ENCODE measurements at regions not wholly inside any gene's neighbourhood (a gene's known extent, or its start where the extent isn't known, plus 50 kb on each side); places are given as distances from the start of the nearest gene placed in this dataset.

DNA sequence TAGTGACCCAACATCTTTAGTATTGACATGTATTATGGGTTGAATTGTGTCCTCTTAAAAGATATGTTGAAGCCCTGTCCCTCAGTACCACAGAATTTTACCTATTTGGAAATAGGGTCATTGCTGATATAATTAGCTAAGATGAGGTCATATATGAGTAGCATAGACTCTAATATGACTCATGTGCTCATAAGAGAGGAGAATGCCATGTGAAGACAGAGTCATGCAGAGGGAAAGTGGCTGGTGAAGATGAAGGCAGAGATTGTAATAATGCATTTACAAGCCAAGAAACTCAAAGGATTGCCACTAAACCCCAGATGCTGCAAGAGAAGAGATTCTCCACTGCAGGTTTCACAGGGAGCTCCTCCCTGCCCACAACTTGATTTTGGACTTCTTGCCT, 496.4 kb downstream of the KIF20B start:
- Histone ChIP-seq H3K9me3 (no peaks in the 10 kb centered on the region), H3K4me1 (no peaks in the 10 kb centered on the region), H3K36me3 (no peaks in the 10 kb centered on the region), H3K27me3 (no peaks in the 10 kb centered on the region), H3K4me3 (no peak overlapping the region), H3K27ac (no peak overlapping the region)
- intact Hi-C loops (cut with DNase I; ENCODE audit: low total_unique reads) = no loop called here
- TF ChIP-seq, protein P1, sequence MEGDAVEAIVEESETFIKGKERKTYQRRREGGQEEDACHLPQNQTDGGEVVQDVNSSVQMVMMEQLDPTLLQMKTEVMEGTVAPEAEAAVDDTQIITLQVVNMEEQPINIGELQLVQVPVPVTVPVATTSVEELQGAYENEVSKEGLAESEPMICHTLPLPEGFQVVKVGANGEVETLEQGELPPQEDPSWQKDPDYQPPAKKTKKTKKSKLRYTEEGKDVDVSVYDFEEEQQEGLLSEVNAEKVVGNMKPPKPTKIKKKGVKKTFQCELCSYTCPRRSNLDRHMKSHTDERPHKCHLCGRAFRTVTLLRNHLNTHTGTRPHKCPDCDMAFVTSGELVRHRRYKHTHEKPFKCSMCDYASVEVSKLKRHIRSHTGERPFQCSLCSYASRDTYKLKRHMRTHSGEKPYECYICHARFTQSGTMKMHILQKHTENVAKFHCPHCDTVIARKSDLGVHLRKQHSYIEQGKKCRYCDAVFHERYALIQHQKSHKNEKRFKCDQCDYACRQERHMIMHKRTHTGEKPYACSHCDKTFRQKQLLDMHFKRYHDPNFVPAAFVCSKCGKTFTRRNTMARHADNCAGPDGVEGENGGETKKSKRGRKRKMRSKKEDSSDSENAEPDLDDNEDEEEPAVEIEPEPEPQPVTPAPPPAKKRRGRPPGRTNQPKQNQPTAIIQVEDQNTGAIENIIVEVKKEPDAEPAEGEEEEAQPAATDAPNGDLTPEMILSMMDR (IDR thresholded peaks at IDR 0.05) = no peak
- TF ChIP-seq POLR2AphosphoS5 (IDR thresholded peaks at IDR 0.05) (no peak), POLR2A (IDR thresholded peaks at IDR 0.05) (no peak), EP300 (IDR thresholded peaks at IDR 0.05) (no peak)
- no peak for DNase-seq

DNA sequence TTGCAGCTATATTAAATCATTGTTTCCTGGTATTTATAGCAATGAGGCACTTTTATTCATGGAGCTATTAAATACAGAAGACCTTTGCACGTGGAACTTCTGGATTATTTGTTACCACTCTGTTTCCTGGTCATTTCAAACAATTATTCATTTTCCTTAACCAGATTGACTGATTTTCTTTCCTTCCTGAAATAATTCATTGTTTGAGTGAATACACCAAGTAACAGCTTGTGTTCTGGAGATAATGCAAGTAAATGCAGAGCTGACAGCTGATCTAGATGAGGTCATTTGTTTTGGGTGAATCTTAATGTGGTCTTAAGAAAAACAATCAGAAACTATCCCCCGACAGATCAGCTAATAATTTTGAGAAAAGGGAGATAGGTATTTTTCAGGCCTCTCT, 497.7 kb downstream of the KIF20B start:
- Histone ChIP-seq H3K27ac (no peak overlapping the region), H3K27me3 (no peaks in the 10 kb centered on the region), H3K4me1 (no peaks in the 10 kb centered on the region), H3K4me3 (no peak overlapping the region), H3K36me3 (no peaks in the 10 kb centered on the region), H3K9me3 (no peaks in the 10 kb centered on the region)
- TF ChIP-seq EP300 (IDR thresholded peaks at IDR 0.05) (no peak), POLR2AphosphoS5 (IDR thresholded peaks at IDR 0.05) (no peak), POLR2A (IDR thresholded peaks at IDR 0.05) (no peak)
- TF ChIP-seq, protein P1 (IDR thresholded peaks at IDR 0.05) = no peak
- no peak for DNase-seq
- intact Hi-C loops (cut with DNase I; ENCODE audit: low total_unique reads) = no loop called here
- 35 to 50% (median 46%) methylated on average over 2 of the region's 2 CpGs for WGBS, 5 donors

DNA sequence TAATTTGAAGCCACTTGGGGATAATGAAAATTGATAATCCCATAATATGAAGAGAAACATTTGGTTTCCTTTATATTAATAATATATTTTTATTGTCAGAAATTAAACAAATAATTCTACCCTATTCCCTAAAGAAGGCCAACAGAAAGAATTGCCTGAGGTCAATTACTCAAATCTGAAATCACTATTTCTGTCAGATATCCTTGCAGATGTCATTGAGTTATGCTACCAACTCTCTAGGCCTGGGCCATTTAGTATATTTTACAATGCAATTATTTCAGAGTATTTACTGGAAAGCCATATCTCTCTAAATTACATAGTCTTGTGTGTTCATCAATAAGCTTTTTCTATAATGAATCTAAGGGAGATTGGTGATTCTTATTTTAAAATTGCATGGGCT, 498.1 kb downstream of the KIF20B start:
- DNase-seq = no peak
- Histone ChIP-seq H3K36me3 (no peaks in the 10 kb centered on the region), H3K9me3 (no peaks in the 10 kb centered on the region), H3K27me3 (no peaks in the 10 kb centered on the region), H3K4me3 (no peak overlapping the region), H3K4me1 (no peaks in the 10 kb centered on the region), H3K27ac (no peak overlapping the region)
- intact Hi-C loops (cut with DNase I; ENCODE audit: low total_unique reads) = no loop called here
- TF ChIP-seq, protein P1 (IDR thresholded peaks at IDR 0.05) = no peak
- TF ChIP-seq POLR2AphosphoS5 (IDR thresholded peaks at IDR 0.05) (no peak), EP300 (IDR thresholded peaks at IDR 0.05) (no peak), POLR2A (IDR thresholded peaks at IDR 0.05) (no peak)

DNA sequence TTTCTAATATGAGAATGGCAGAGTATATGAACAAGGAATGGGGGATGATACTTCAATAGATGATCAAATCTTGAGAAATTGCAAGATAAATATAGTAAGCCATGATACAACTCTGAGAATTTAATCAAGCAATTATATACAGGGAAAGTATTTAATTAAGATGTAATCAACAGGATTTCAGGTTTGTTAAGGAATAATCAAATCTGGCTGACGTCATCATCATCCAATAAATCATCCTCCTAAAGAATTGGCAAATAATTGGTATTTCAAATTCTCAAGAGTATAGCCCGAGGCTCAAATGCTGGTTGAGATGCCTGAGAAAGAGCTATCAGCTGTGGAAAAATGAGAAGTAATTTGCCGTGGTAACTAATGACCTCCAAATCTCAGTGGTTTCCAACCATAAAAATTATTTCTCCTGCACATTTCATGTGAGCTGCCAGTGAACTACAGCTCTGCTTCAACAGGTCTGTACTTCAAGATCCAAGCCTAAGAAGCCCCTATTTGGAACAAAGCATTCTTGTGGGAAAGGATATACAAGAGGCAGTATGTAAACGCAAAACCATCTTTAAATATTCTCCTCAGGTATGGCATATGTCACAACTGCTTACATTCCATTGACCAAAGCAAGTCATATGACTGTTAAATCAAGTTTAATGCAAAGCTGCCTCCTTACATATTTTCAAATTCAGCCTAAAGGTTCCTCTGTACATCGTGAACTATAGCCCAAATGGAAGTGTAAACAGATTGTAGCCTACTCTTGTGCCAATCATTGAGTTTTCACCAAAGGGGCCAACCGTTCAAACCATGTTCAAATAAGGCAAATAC, 503.0 kb downstream of the KIF20B start:
- intact Hi-C loops (cut with DNase I; ENCODE audit: low total_unique reads) = no loop called here
- Histone ChIP-seq H3K36me3 (no peaks in the 10 kb centered on the region), H3K9me3 (no peaks in the 10 kb centered on the region), H3K27ac (no peak overlapping the region), H3K27me3 (no peaks in the 10 kb centered on the region), H3K4me3 (no peak overlapping the region), H3K4me1 (no peaks in the 10 kb centered on the region)
- DNase-seq = no peak
- WGBS, 5 donors = 61 to 77% (median 70%) methylated on average over 6 of the region's 6 CpGs
- no peak for TF ChIP-seq POLR2A (IDR thresholded peaks at IDR 0.05)

DNA sequence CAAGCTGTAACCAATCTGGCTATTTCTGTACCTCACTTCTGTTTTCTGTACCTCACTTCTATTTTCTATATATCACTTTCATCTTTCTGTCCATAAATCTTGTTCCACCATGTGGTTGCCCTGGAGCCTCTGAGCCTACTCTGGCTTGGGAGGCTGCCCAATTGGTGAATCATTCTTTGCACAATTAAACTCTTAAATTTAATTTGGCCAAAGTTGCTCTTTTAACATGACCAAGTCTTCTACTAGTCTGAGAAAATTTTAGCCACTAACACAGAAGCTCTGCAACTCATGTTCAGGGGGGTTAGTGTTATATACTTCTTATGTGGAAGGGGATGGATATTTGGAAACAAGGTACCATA, 503.5 kb downstream of the KIF20B start:
- intact Hi-C loops (cut with DNase I; ENCODE audit: low total_unique reads) = no loop called here
- no peaks in the 10 kb centered on the region for H3K27me3 ChIP-seq
- no peaks in the 10 kb centered on the region for H3K4me1 ChIP-seq
- no peak overlapping the region for H3K27ac ChIP-seq
- no peak overlapping the region for H3K4me3 ChIP-seq
- DNase-seq = no peak
- no peaks in the 10 kb centered on the region for H3K9me3 ChIP-seq
- no peak for TF ChIP-seq POLR2A (IDR thresholded peaks at IDR 0.05)
- no peaks in the 10 kb centered on the region for H3K36me3 ChIP-seq
